ENCODE measurements at regions not wholly inside any gene's neighbourhood (a gene's known extent, or its start where the extent isn't known, plus 50 kb on each side); places are given as distances from the start of the nearest gene placed in this dataset.

DNA sequence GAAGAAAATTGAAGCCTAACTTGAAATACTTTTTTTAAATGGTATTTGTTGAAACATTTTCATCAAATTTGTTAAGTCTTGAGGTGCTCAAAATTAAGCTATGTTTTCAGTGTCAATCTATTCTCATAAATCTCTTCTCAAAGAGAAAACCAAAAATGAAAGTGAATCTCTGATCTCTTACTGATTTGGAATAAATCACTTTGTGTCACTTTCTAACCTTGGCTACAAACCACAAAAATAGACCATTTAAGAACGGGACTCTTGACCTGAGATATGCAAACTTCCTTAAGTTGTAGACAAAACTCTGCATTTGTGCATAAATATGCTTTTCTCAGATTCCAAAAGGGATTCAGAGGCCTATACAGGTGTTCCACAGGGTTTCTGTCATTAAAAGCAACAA lies 192.9 kb downstream of the SEC23A start:
- in situ Hi-C loops (cut with HindIII; ENCODE audit: low pct_unique_long_range_greater_than_20kb, low sequenced_read_pairs) (no loop called here), intact Hi-C loops (cut with micrococcal nuclease; ENCODE audit: unreplicated experiment) (no loop called here)
- Histone ChIP-seq H3K27me3 (ENCODE audit: control insufficient read depth, insufficient read depth, low read length) (no peaks in the 10 kb centered on the region), H3K4me3 (ENCODE audit: low read depth in 2 of 2, low read length in 2 of 2) (no peak overlapping the region), H3K27ac (ENCODE audit: low read length) (no peak overlapping the region), H3K9me3 (ENCODE audit: control insufficient read depth, insufficient read depth, low read depth, low read length) (no peaks in the 10 kb centered on the region), H3K4me1 (ENCODE audit: control insufficient read depth, insufficient read depth, low read length) (no peaks in the 10 kb centered on the region), H3K36me3 (ENCODE audit: control insufficient read depth, insufficient read depth, low read length) (no peaks in the 10 kb centered on the region)
- DNase-seq (ENCODE audit: low read depth, low spot score) (no peak), ATAC-seq (no peak)
- CTCF ChIA-PET: no interaction called here
- no TSS peak for BruUV-seq (replicated peaks)
- TF ChIP-seq TCF7L2 (IDR thresholded peaks at IDR 0.05; ENCODE audit: low read depth, low read length) (no peak), SIN3A (IDR thresholded peaks at IDR 0.05; ENCODE audit: borderline replicate concordance, insufficient read depth, low read depth, low read length) (no peak), POLR2AphosphoS5 (IDR thresholded peaks at IDR 0.05; ENCODE audit: low read depth, low read length) (no peak)
- TF ChIP-seq, protein P1, sequence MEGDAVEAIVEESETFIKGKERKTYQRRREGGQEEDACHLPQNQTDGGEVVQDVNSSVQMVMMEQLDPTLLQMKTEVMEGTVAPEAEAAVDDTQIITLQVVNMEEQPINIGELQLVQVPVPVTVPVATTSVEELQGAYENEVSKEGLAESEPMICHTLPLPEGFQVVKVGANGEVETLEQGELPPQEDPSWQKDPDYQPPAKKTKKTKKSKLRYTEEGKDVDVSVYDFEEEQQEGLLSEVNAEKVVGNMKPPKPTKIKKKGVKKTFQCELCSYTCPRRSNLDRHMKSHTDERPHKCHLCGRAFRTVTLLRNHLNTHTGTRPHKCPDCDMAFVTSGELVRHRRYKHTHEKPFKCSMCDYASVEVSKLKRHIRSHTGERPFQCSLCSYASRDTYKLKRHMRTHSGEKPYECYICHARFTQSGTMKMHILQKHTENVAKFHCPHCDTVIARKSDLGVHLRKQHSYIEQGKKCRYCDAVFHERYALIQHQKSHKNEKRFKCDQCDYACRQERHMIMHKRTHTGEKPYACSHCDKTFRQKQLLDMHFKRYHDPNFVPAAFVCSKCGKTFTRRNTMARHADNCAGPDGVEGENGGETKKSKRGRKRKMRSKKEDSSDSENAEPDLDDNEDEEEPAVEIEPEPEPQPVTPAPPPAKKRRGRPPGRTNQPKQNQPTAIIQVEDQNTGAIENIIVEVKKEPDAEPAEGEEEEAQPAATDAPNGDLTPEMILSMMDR (IDR thresholded peaks at IDR 0.05): no peak
- TF ChIP-seq, protein P2, sequence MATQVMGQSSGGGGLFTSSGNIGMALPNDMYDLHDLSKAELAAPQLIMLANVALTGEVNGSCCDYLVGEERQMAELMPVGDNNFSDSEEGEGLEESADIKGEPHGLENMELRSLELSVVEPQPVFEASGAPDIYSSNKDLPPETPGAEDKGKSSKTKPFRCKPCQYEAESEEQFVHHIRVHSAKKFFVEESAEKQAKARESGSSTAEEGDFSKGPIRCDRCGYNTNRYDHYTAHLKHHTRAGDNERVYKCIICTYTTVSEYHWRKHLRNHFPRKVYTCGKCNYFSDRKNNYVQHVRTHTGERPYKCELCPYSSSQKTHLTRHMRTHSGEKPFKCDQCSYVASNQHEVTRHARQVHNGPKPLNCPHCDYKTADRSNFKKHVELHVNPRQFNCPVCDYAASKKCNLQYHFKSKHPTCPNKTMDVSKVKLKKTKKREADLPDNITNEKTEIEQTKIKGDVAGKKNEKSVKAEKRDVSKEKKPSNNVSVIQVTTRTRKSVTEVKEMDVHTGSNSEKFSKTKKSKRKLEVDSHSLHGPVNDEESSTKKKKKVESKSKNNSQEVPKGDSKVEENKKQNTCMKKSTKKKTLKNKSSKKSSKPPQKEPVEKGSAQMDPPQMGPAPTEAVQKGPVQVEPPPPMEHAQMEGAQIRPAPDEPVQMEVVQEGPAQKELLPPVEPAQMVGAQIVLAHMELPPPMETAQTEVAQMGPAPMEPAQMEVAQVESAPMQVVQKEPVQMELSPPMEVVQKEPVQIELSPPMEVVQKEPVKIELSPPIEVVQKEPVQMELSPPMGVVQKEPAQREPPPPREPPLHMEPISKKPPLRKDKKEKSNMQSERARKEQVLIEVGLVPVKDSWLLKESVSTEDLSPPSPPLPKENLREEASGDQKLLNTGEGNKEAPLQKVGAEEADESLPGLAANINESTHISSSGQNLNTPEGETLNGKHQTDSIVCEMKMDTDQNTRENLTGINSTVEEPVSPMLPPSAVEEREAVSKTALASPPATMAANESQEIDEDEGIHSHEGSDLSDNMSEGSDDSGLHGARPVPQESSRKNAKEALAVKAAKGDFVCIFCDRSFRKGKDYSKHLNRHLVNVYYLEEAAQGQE (IDR thresholded peaks at IDR 0.05; ENCODE audit: insufficient read depth in 1 of 2, low read depth in 2 of 2, low read length in 1 of 2): no peak
- POLR2A ChIA-PET: no interaction called here

DNA sequence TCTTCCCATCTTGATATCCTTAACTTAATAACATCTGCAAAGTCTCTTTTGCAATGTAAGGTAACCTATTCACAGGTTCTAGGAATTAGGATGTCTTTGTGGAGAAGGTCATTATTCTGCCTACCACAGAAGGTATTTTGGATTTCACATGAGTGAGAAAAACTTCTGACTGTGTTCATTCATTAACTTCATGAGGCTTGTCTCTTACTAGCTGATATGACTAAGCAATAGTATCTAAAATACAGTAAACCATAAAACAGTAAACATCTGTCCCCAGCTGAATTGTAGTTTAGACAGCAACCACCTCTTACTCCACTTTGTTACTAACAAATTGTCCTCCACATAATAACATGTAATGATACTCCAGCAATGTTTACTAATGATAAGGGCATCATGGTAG lies 198.1 kb downstream of the SEC23A start:
- Histone ChIP-seq H3K27me3 (ENCODE audit: control insufficient read depth, insufficient read depth, low read length) (no peaks in the 10 kb centered on the region), H3K4me3 (ENCODE audit: low read depth in 2 of 2, low read length in 2 of 2) (no peak overlapping the region), H3K4me1 (ENCODE audit: control insufficient read depth, insufficient read depth, low read length) (no peaks in the 10 kb centered on the region), H3K9me3 (ENCODE audit: control insufficient read depth, insufficient read depth, low read depth, low read length) (no peaks in the 10 kb centered on the region), H3K36me3 (ENCODE audit: control insufficient read depth, insufficient read depth, low read length) (no peaks in the 10 kb centered on the region), H3K27ac (ENCODE audit: low read length) (no peak overlapping the region)
- in situ Hi-C loops (cut with HindIII; ENCODE audit: low pct_unique_long_range_greater_than_20kb, low sequenced_read_pairs): no loop called here
- ATAC-seq (no peak), DNase-seq (ENCODE audit: low read depth, low spot score) (no peak)
- BruUV-seq (replicated peaks): no TSS peak
- TF ChIP-seq TCF7L2 (IDR thresholded peaks at IDR 0.05; ENCODE audit: low read depth, low read length): no peak
- TF ChIP-seq, protein P2 (IDR thresholded peaks at IDR 0.05; ENCODE audit: insufficient read depth in 1 of 2, low read depth in 2 of 2, low read length in 1 of 2): no peak
- TF ChIP-seq SIN3A (IDR thresholded peaks at IDR 0.05; ENCODE audit: borderline replicate concordance, insufficient read depth, low read depth, low read length): no peak
- no peak for TF ChIP-seq POLR2AphosphoS5 (IDR thresholded peaks at IDR 0.05; ENCODE audit: low read depth, low read length)
- TF ChIP-seq, protein P1 (IDR thresholded peaks at IDR 0.05): no peak
- CTCF ChIA-PET: no interaction called here
- intact Hi-C loops (cut with micrococcal nuclease; ENCODE audit: unreplicated experiment): no loop called here
- POLR2A ChIA-PET: no interaction called here

Measured in Panc1 (cell line).